DND-41 (cell line): ENCODE measurements at regions not wholly inside any gene's neighbourhood (a gene's known extent, or its start where the extent isn't known, plus 50 kb on each side); places are given as distances from the start of the nearest gene placed in this dataset.

ENCODE experiments used
- ATAC-seq: fragments of 200-7000 bp; cut with Tn5 transposase; 3 replicates; pipeline ENCODE4 v1.9.1; 2021; ENCODE audit warnings: low read depth; ENCODE audit not compliant: insufficient read depth
- DNase-seq: peaks from one replicate; pipeline ENCODE4 v3.0.0-alpha.2; 2020
- H2AFZ ChIP-seq: 2 replicates; pipeline ENCODE4 v1.6.0; 2012; ENCODE audit warnings: low read depth, low read length
- H3K27ac ChIP-seq: 2 replicates; pipeline ENCODE4 v1.5.1; 2012; ENCODE audit warnings: low read length, inconsistent platforms
- H3K27me3 ChIP-seq: fragments of 200-600 bp; sonication (generic); 2 replicates; pipeline ENCODE4 v1.6.0; 2012; ENCODE audit warnings: low read length, mild to moderate bottlenecking, inconsistent platforms; ENCODE audit not compliant: insufficient read depth, poor library complexity
- H3K36me3 ChIP-seq: 2 replicates; pipeline ENCODE4 v1.5.1; 2012; ENCODE audit warnings: low read length, inconsistent platforms; ENCODE audit not compliant: insufficient read depth
- H3K4me1 ChIP-seq: 2 replicates; pipeline ENCODE4 v1.5.1; 2012; ENCODE audit warnings: mild to moderate bottlenecking, low read length; ENCODE audit not compliant: insufficient read depth
- H3K4me2 ChIP-seq: 2 replicates; pipeline ENCODE4 v1.6.0; 2012; ENCODE audit warnings: mild to moderate bottlenecking, moderate library complexity, low read length, inconsistent platforms; ENCODE audit not compliant: insufficient read depth
- H3K4me3 ChIP-seq, 2 experiments: fragments of 200-600 bp in 1 of 2; shearing (Covaris generic) in 1 of 2; 2 replicates each; pipeline ENCODE4 v1.5.1; 2012 to 2016; ENCODE audit warnings: inconsistent platforms in 2 of 2, low read length in 2 of 2, mild to moderate bottlenecking in 2 of 2, low read depth in 1 of 2, moderate library complexity in 1 of 2
- H3K79me2 ChIP-seq: 2 replicates; pipeline ENCODE4 v1.6.0; 2012; ENCODE audit warnings: low read length, inconsistent platforms; ENCODE audit not compliant: insufficient read depth
- H3K9ac ChIP-seq: 2 replicates; pipeline ENCODE4 v1.6.0; 2012; ENCODE audit warnings: low read depth, mild to moderate bottlenecking, inconsistent platforms, low read length, moderate library complexity
- H3K9me3 ChIP-seq: 2 replicates; pipeline ENCODE4 v1.5.1; 2012; ENCODE audit warnings: low read length, moderate library complexity, mild to moderate bottlenecking, inconsistent platforms; ENCODE audit not compliant: insufficient read depth, severe bottlenecking
- H4K20me1 ChIP-seq: 2 replicates; pipeline ENCODE4 v1.6.0; 2012; ENCODE audit warnings: low read length; ENCODE audit not compliant: insufficient read depth
- CTCF ChIP-seq: IDR thresholded peaks from 2 replicates; pipeline ENCODE4 v1.5.1; 2012; ENCODE audit warnings: borderline replicate concordance, low read length, moderate library complexity, mild to moderate bottlenecking; ENCODE audit not compliant: poor library complexity, severe bottlenecking; ENCODE audit errors: extremely low read depth
- EZH2 ChIP-seq: IDR thresholded peaks from 3 replicates; pipeline ENCODE4 v1.6.1; 2012; ENCODE audit warnings: borderline replicate concordance, low read depth, mild to moderate bottlenecking, moderate library complexity, low read length, inconsistent platforms; ENCODE audit not compliant: severe bottlenecking

DNA sequence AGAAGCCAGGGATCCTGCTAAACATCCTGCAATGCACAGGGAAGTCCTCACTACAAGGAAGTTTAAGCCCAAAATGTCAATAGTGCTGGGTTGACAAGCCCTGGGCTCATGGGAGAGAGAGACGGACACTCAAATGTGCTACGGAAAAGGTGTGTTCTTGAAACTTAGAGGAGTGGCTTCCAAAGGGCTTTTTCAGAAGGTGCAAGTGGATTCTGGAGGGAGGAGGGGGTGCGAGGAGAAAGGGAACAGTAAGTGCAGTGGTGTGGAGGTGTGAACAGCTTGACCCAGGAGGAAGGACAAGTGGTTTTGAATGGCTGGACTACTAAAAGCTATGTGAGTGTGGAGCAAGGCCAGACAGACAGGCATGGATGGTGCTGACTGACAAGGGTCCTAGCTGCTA lies 50.4 kb upstream of the CECR2 start:
- Histone ChIP-seq H2AFZ (no peak overlapping the region), H3K79me2 (no peaks in the 10 kb centered on the region), H3K4me3 (no peak overlapping the region), H3K4me1 (no peaks in the 10 kb centered on the region), H3K9me3 (no peaks in the 10 kb centered on the region), H3K27me3 (no peaks in the 10 kb centered on the region), H3K27ac (no peak overlapping the region), H3K36me3 (no peaks in the 10 kb centered on the region), H3K4me2 (no peak overlapping the region), H3K9ac (no peak overlapping the region), H4K20me1 (no peaks in the 10 kb centered on the region)
- TF ChIP-seq EZH2 = no peak
- TF ChIP-seq CTCF = no peak
- DNase-seq (no peak), ATAC-seq (no peak)

DNA sequence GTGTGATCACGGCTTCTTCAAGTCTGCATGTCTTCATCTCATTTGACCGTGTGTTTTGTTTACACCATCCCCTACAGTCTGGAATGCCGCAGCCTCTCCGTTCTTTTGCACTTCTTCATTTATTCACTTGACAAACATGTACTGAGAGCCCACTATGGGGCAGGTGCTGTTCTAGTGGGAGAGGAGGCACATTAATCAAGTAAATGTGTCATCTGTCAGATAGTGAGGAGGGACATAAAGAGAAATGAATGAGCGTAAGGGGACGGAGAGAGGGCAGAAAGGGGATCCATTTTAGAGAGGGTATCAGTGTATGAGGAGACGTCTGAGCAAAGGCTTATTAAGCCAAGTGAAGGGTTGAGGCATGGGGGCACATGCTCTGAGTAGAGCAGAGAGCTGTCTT lies 54.0 kb upstream of the CECR2 start:
- Histone ChIP-seq H3K36me3 (no peaks in the 10 kb centered on the region), H3K79me2 (no peaks in the 10 kb centered on the region), H3K4me1 (no peaks in the 10 kb centered on the region), H3K9ac (no peak overlapping the region), H3K4me3 (no peak overlapping the region), H3K27ac (no peak overlapping the region), H3K4me2 (no peak overlapping the region), H2AFZ (no peak overlapping the region), H3K27me3 (peaks cover 2% of the 10 kb centered on the region), H4K20me1 (no peaks in the 10 kb centered on the region), H3K9me3 (no peaks in the 10 kb centered on the region)
- DNase-seq = no peak
- no peak for ATAC-seq
- no peak for TF ChIP-seq EZH2
- no peak for TF ChIP-seq CTCF

DNA sequence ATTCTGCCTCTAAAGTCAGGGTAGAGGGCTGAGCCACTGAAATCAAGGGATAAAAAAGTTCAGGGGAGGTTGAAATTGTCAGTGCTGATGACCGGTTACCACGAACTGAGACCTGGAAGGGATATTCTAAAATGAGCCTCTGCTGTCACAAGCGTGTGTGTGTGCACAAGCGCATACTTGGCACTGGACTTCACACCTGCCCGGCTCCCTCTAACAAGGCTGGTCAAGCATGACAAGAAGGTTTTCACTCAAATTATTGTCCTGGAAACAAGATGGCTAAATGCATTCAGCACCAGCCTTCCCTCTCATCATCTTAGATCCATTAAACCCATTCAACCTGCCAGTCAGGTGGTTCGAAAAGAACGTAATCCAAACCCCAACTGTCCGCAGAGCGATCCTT lies 54.8 kb upstream of the CECR2 start:
- no peak for TF ChIP-seq EZH2
- TF ChIP-seq CTCF = no peak
- ATAC-seq (no peak), DNase-seq (no peak)
- Histone ChIP-seq H3K36me3 (no peaks in the 10 kb centered on the region), H3K79me2 (no peaks in the 10 kb centered on the region), H3K9me3 (no peaks in the 10 kb centered on the region), H3K4me3 (no peak overlapping the region), H3K27me3 (peaks cover 2% of the 10 kb centered on the region), H3K4me1 (no peaks in the 10 kb centered on the region), H3K9ac (no peak overlapping the region), H2AFZ (no peak overlapping the region), H3K4me2 (no peak overlapping the region), H4K20me1 (no peaks in the 10 kb centered on the region), H3K27ac (no peak overlapping the region)

DNA sequence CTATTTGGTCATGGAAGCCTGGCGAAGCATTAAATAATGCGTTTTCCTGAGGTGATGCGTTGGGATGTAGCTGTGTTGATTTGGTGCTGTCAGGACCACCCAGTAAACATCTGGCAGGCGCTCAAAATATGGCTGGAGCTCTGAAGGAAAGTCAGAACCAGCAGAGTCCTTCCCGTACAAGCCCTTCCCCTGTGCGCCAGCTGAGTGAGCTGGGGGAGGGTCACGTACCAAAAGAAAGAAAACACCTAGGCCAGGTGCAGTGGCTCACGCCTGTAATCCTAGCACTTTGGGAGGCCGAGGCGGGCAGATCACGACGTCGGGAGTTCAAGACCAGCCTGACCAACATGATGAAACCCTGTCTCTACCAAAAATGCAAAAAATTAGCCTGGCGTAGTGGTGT lies 55.6 kb upstream of the CECR2 start:
- Histone ChIP-seq H3K79me2 (no peaks in the 10 kb centered on the region), H3K4me3 (no peak overlapping the region), H2AFZ (no peak overlapping the region), H4K20me1 (no peaks in the 10 kb centered on the region), H3K27ac (no peak overlapping the region), H3K36me3 (no peaks in the 10 kb centered on the region), H3K27me3 (peaks cover 2% of the 10 kb centered on the region), H3K9me3 (no peaks in the 10 kb centered on the region), H3K9ac (no peak overlapping the region), H3K4me2 (no peak overlapping the region), H3K4me1 (no peaks in the 10 kb centered on the region)
- DNase-seq = no peak
- no peak for ATAC-seq
- TF ChIP-seq EZH2 (no peak), CTCF (no peak)
